ENCODE measurements at regions not wholly inside any gene's neighbourhood (a gene's known extent, or its start where the extent isn't known, plus 50 kb on each side); places are given as distances from the start of the nearest gene placed in this dataset.

DNA sequence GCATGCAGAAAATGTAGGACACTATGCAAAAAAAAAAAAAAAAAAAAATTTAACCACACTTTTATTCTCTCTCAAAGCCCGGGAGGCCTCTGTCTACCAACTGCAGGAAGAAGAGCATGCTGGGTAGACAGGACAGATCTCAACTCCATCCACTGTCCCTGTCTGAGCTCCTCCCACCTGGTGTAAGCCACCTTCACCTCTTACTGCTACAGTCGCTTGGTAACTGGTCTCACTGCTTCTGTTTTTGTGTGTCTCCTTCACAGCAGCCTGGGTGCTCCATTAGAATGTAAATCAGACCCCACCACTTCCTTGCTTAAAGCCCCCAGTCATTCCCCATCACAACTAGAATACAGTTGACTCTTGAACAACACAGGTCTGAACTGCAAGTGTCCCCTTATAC lies 115.1 kb upstream of the PROK2 start:
- TF ChIP-seq EP300 (IDR thresholded peaks at IDR 0.05) = no peak
- TF ChIP-seq, protein P1, sequence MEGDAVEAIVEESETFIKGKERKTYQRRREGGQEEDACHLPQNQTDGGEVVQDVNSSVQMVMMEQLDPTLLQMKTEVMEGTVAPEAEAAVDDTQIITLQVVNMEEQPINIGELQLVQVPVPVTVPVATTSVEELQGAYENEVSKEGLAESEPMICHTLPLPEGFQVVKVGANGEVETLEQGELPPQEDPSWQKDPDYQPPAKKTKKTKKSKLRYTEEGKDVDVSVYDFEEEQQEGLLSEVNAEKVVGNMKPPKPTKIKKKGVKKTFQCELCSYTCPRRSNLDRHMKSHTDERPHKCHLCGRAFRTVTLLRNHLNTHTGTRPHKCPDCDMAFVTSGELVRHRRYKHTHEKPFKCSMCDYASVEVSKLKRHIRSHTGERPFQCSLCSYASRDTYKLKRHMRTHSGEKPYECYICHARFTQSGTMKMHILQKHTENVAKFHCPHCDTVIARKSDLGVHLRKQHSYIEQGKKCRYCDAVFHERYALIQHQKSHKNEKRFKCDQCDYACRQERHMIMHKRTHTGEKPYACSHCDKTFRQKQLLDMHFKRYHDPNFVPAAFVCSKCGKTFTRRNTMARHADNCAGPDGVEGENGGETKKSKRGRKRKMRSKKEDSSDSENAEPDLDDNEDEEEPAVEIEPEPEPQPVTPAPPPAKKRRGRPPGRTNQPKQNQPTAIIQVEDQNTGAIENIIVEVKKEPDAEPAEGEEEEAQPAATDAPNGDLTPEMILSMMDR (IDR thresholded peaks at IDR 0.05) = no peak
- no peak for TF ChIP-seq POLR2AphosphoS2 (conservative IDR thresholded peaks at IDR 0.05; ENCODE audit: low read length)
- no peak for TF ChIP-seq POLR2A (IDR thresholded peaks at IDR 0.05; ENCODE audit: low read length)
- no peak for TF ChIP-seq RFX5 (IDR thresholded peaks at IDR 0.05)
- no peak for TF ChIP-seq NFE2L2 (conservative IDR thresholded peaks at IDR 0.05; ENCODE audit: low read length)
- no peak for TF ChIP-seq CBX8 (IDR thresholded peaks at IDR 0.05)
- TF ChIP-seq MAFK (IDR thresholded peaks at IDR 0.05; ENCODE audit: partially characterized antibody) = no peak
- TF ChIP-seq GATA3 (IDR thresholded peaks at IDR 0.05; ENCODE audit: borderline replicate concordance) = no peak
- TF ChIP-seq ESRRA (IDR thresholded peaks at IDR 0.05; ENCODE audit: borderline replicate concordance, low read length) = no peak
- no peak for TF ChIP-seq PHF8 (IDR thresholded peaks at IDR 0.05; ENCODE audit: borderline replicate concordance, low read depth)
- TF ChIP-seq, protein P2, sequence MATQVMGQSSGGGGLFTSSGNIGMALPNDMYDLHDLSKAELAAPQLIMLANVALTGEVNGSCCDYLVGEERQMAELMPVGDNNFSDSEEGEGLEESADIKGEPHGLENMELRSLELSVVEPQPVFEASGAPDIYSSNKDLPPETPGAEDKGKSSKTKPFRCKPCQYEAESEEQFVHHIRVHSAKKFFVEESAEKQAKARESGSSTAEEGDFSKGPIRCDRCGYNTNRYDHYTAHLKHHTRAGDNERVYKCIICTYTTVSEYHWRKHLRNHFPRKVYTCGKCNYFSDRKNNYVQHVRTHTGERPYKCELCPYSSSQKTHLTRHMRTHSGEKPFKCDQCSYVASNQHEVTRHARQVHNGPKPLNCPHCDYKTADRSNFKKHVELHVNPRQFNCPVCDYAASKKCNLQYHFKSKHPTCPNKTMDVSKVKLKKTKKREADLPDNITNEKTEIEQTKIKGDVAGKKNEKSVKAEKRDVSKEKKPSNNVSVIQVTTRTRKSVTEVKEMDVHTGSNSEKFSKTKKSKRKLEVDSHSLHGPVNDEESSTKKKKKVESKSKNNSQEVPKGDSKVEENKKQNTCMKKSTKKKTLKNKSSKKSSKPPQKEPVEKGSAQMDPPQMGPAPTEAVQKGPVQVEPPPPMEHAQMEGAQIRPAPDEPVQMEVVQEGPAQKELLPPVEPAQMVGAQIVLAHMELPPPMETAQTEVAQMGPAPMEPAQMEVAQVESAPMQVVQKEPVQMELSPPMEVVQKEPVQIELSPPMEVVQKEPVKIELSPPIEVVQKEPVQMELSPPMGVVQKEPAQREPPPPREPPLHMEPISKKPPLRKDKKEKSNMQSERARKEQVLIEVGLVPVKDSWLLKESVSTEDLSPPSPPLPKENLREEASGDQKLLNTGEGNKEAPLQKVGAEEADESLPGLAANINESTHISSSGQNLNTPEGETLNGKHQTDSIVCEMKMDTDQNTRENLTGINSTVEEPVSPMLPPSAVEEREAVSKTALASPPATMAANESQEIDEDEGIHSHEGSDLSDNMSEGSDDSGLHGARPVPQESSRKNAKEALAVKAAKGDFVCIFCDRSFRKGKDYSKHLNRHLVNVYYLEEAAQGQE (IDR thresholded peaks at IDR 0.05) = no peak
